Esophagus (tissue), 2 donors: ENCODE measurements at regions not wholly inside any gene's neighbourhood (a gene's known extent, or its start where the extent isn't known, plus 50 kb on each side); places are given as distances from the start of the nearest gene placed in this dataset.

ENCODE experiments used
- H3K27ac ChIP-seq, 2 donors: one replicate each; pipeline ENCODE4 v1.5.1; 2013; ENCODE audit warnings: low read depth in 2 of 2, mild to moderate bottlenecking in 2 of 2, inconsistent platforms in 1 of 2, low read length in 1 of 2, moderate library complexity in 1 of 2
- H3K27me3 ChIP-seq, 2 donors: one replicate each; pipeline ENCODE4 v1.6.1; 2013; ENCODE audit warnings: low read length in 2 of 2, control low read depth in 1 of 2, mild to moderate bottlenecking in 1 of 2; ENCODE audit not compliant: insufficient read depth in 2 of 2, control insufficient read depth in 1 of 2
- H3K36me3 ChIP-seq, 2 donors: one replicate each; pipeline ENCODE4 v1.6.1; 2013; ENCODE audit warnings: low read length in 1 of 2; ENCODE audit not compliant: control insufficient read depth in 2 of 2, insufficient read depth in 2 of 2
- H3K4me1 ChIP-seq, 2 donors: one replicate each; pipeline ENCODE4 v1.6.1; 2013; ENCODE audit warnings: low read length in 1 of 2; ENCODE audit not compliant: control insufficient read depth in 2 of 2, insufficient read depth in 2 of 2
- H3K4me3 ChIP-seq, 2 donors: one replicate each; pipeline ENCODE4 v1.5.1; 2013; ENCODE audit warnings: low read length in 2 of 2, mild to moderate bottlenecking in 2 of 2, low read depth in 1 of 2, moderate library complexity in 1 of 2
- H3K9me3 ChIP-seq, 2 donors: one replicate each; pipeline ENCODE4 v1.6.1; 2013; ENCODE audit warnings: mild to moderate bottlenecking in 2 of 2, low read depth in 1 of 2, low read length in 1 of 2, moderate library complexity in 1 of 2; ENCODE audit not compliant: control insufficient read depth in 2 of 2, insufficient read depth in 1 of 2
- WGBS, 2 donors: extraction: QIAGEN DNeasy Blood & Tissue Kit; methylation state at CpG; one replicate each; pipeline ENCODE4 v1.1.7; 2013; 5-methylcytosine and 5-hydroxymethylcytosine counted together
- donor health status: healthy with polysubstance abuse.
- donor health status: Bipolar disorder and iron deficiency.

GRCh38 chrX:10856797-10857196, 236.4 kb upstream of the MID1 start:
- Histone ChIP-seq H3K9me3 (peaks cover 0 to 2% of the 10 kb centered on the region in 2 donors), H3K4me1 (no peaks in the 10 kb centered on the region), H3K4me3 (no peak overlapping the region), H3K27ac (no peak overlapping the region), H3K27me3 (no peaks in the 10 kb centered on the region), H3K36me3 (no peaks in the 10 kb centered on the region)
- 65 to 81% methylated on average over 7 of the region's 7 CpGs for WGBS, 2 donors

GRCh38 chrX:10859353-10859752, 239.0 kb upstream of the MID1 start:
- 80 to 90% methylated on average over 3 of the region's 3 CpGs for WGBS, 2 donors
- no peaks in the 10 kb centered on the region for H3K27me3 ChIP-seq
- no peaks in the 10 kb centered on the region for H3K4me1 ChIP-seq
- H3K4me3 ChIP-seq = no peak overlapping the region
- H3K36me3 ChIP-seq = no peaks in the 10 kb centered on the region
- peaks cover 0 to 2% of the 10 kb centered on the region in 2 donors for H3K9me3 ChIP-seq
- H3K27ac ChIP-seq = no peak overlapping the region

- no peaks in the 10 kb centered on the region for H3K36me3 ChIP-seq
- WGBS, 2 donors = 60 to 87% methylated on average over 1 of the region's 1 CpG
- H3K4me1 ChIP-seq = no peaks in the 10 kb centered on the region
- H3K4me3 ChIP-seq = no peak overlapping the region
- no peaks in the 10 kb centered on the region for H3K27me3 ChIP-seq
- H3K27ac ChIP-seq = no peak overlapping the region
- no peaks in the 10 kb centered on the region for H3K9me3 ChIP-seq
These were observed 235.1 kb upstream of the HCCS start for GRCh38 chrX:10875995-10876394.

GRCh38 chrX:10882484-10882883, 228.6 kb upstream of the HCCS start:
- Histone ChIP-seq H3K36me3 (no peaks in the 10 kb centered on the region), H3K4me1 (no peaks in the 10 kb centered on the region), H3K27me3 (no peaks in the 10 kb centered on the region), H3K9me3 (no peaks in the 10 kb centered on the region), H3K27ac (no peak overlapping the region), H3K4me3 (no peak overlapping the region)
- 86 to 89% methylated on average over 4 of the region's 4 CpGs for WGBS, 2 donors

GRCh38 chrX:10884246-10884645, 226.9 kb upstream of the HCCS start:
- Histone ChIP-seq H3K4me1 (no peaks in the 10 kb centered on the region), H3K27me3 (no peaks in the 10 kb centered on the region)
- 72 to 77% methylated on average over 2 of the region's 2 CpGs for whole genome bisulfite sequencing, 2 donors

GRCh38 chrX:10892621-10893225, 218.4 kb upstream of the HCCS start:
- WGBS, 2 donors = 49 to 74% methylated on average over 1 of the region's 1 CpG
- Histone ChIP-seq H3K4me3 (no peak overlapping the region), H3K36me3 (no peaks in the 10 kb centered on the region), H3K27ac (no peak overlapping the region), H3K27me3 (no peaks in the 10 kb centered on the region), H3K9me3 (no peaks in the 10 kb centered on the region), H3K4me1 (no peaks in the 10 kb centered on the region)

More at GRCh38 chrX:10884246-10884645, 226.9 kb upstream of the HCCS start:
- H3K27ac ChIP-seq = no peak overlapping the region
- H3K4me3 ChIP-seq = no peak overlapping the region
- no peaks in the 10 kb centered on the region for H3K36me3 ChIP-seq
- no peaks in the 10 kb centered on the region for H3K9me3 ChIP-seq

- H3K27ac ChIP-seq = no peak overlapping the region
- H3K4me1 ChIP-seq = no peaks in the 10 kb centered on the region
- no peak overlapping the region for H3K4me3 ChIP-seq
- H3K27me3 ChIP-seq = no peaks in the 10 kb centered on the region
- H3K36me3 ChIP-seq = no peaks in the 10 kb centered on the region
- no peaks in the 10 kb centered on the region for H3K9me3 ChIP-seq
- 71 to 79% methylated on average over 2 of the region's 2 CpGs for WGBS, 2 donors
These were observed 217.8 kb upstream of the HCCS start for GRCh38 chrX:10893366-10893765.

- 84 to 97% methylated on average over 7 of the region's 7 CpGs for WGBS, 2 donors
- no peak overlapping the region for H3K4me3 ChIP-seq
- H3K27me3 ChIP-seq = no peaks in the 10 kb centered on the region
- H3K9me3 ChIP-seq = no peaks in the 10 kb centered on the region
- H3K36me3 ChIP-seq = no peaks in the 10 kb centered on the region
- H3K27ac ChIP-seq = no peak overlapping the region
- no peaks in the 10 kb centered on the region for H3K4me1 ChIP-seq
These were observed 217.2 kb upstream of the HCCS start for GRCh38 chrX:10893976-10894375.

GRCh38 chrX:10897768-10898167, 213.4 kb upstream of the HCCS start:
- WGBS, 2 donors = 70 to 93% methylated on average over 9 of the region's 9 CpGs
- no peaks in the 10 kb centered on the region for H3K9me3 ChIP-seq
- H3K4me1 ChIP-seq = no peaks in the 10 kb centered on the region
- H3K36me3 ChIP-seq = no peaks in the 10 kb centered on the region
- H3K27me3 ChIP-seq = no peaks in the 10 kb centered on the region
- H3K27ac ChIP-seq = no peak overlapping the region
- H3K4me3 ChIP-seq = no peak overlapping the region

- Histone ChIP-seq H3K9me3 (no peaks in the 10 kb centered on the region), H3K36me3 (no peaks in the 10 kb centered on the region), H3K4me1 (no peaks in the 10 kb centered on the region), H3K4me3 (no peak overlapping the region), H3K27ac (no peak overlapping the region), H3K27me3 (no peaks in the 10 kb centered on the region)
- WGBS, 2 donors = 27 to 30% methylated on average over 4 of the region's 4 CpGs
These were observed 210.4 kb upstream of the HCCS start for GRCh38 chrX:10900585-10901289.
